Smooth muscle cell (in vitro differentiated cells): ENCODE measurements at regions not wholly inside any gene's neighbourhood (a gene's known extent, or its start where the extent isn't known, plus 50 kb on each side); places are given as distances from the start of the nearest gene placed in this dataset.

Experiments used
- DNase-seq: peaks from one replicate; lab custom pipeline; 2025; ENCODE audit not compliant: unreplicated experiment; lab: John Stamatoyannopoulos, UW
- H2AFZ ChIP-seq: fragments of 200-600 bp; sonication (generic); 2 replicates; pipeline ENCODE4 v1.6.0; 2016; ENCODE audit warnings: antibody characterized with exemption, low read depth, mild to moderate bottlenecking
- H3F3A ChIP-seq: fragments of 200-600 bp; sonication (generic); 2 replicates; pipeline ENCODE4 v1.6.0; 2017; ENCODE audit warnings: antibody characterized with exemption, low read depth
- H3K27ac ChIP-seq: fragments of 200-600 bp; sonication (generic); 2 replicates; pipeline ENCODE4 v1.5.1; 2016; ENCODE audit warnings: low read depth, mild to moderate bottlenecking
- H3K27me3 ChIP-seq: fragments of 200-600 bp; sonication (generic); 2 replicates; pipeline ENCODE4 v1.6.1; 2016; ENCODE audit warnings: low read depth, mild to moderate bottlenecking
- H3K36me3 ChIP-seq: fragments of 200-600 bp; sonication (generic); 2 replicates; pipeline ENCODE4 v1.5.1; 2016; ENCODE audit warnings: low read depth
- H3K4me1 ChIP-seq: fragments of 200-600 bp; sonication (generic); 2 replicates; pipeline ENCODE4 v1.5.1; 2016; ENCODE audit warnings: low read depth
- H3K4me2 ChIP-seq: fragments of 200-600 bp; sonication (generic); 2 replicates; pipeline ENCODE4 v1.6.0; 2016; ENCODE audit warnings: mild to moderate bottlenecking
- H3K4me3 ChIP-seq: fragments of 200-600 bp; sonication (generic); 2 replicates; pipeline ENCODE4 v1.5.1; 2016; ENCODE audit warnings: mild to moderate bottlenecking
- H3K79me2 ChIP-seq: fragments of 200-600 bp; sonication (generic); 2 replicates; pipeline ENCODE4 v1.6.0; 2016; ENCODE audit warnings: low read depth, mild to moderate bottlenecking
- H3K9ac ChIP-seq: fragments of 200-600 bp; sonication (generic); 2 replicates; pipeline ENCODE4 v1.6.0; 2016; ENCODE audit warnings: low read depth
- H3K9me3 ChIP-seq: fragments of 200-600 bp; sonication (generic); replicated peaks from 2 replicates; pipeline ENCODE4 v1.5.1; 2016; ENCODE audit warnings: low read depth
- H4K20me1 ChIP-seq: fragments of 200-600 bp; sonication (generic); 2 replicates; pipeline ENCODE4 v1.6.0; 2016; ENCODE audit warnings: low read depth
- CTCF ChIP-seq: fragments of 200-600 bp; sonication (generic); IDR thresholded peaks from 2 replicates; pipeline ENCODE4 v1.5.1; 2017; ENCODE audit warnings: borderline replicate concordance, mild to moderate bottlenecking, antibody characterized with exemption; ENCODE audit not compliant: insufficient read depth, poor library complexity, severe bottlenecking
- WGBS: methylation state at CpG from one replicate; pipeline ENCODE4 v1.1.7; 2016; ENCODE audit warnings: low lambda C conversion rate; 5-methylcytosine and 5-hydroxymethylcytosine counted together

- H3K4me1 ChIP-seq: no peaks in the 10 kb centered on the region
- TF ChIP-seq CTCF: no peak
- no peaks in the 10 kb centered on the region for H3K79me2 ChIP-seq
- no peak for DNase-seq
- no peak overlapping the region for H3K9ac ChIP-seq
- 80% methylated on average over 2 of the region's 2 CpGs for WGBS
- no peak overlapping the region for H3K27ac ChIP-seq
- no peaks in the 10 kb centered on the region for H3K27me3 ChIP-seq
- H3K4me3 ChIP-seq: no peak overlapping the region
- no peaks in the 10 kb centered on the region for H4K20me1 ChIP-seq
- H3K9me3 ChIP-seq: no peaks in the 10 kb centered on the region
- H3K36me3 ChIP-seq: no peaks in the 10 kb centered on the region
- no peak overlapping the region for H2AFZ ChIP-seq
- no peaks in the 10 kb centered on the region for H3F3A ChIP-seq
- no peak overlapping the region for H3K4me2 ChIP-seq
Observed at GRCh38 chr18:11251891-11252270, 102.5 kb upstream of the PIEZO2 start.

DNA sequence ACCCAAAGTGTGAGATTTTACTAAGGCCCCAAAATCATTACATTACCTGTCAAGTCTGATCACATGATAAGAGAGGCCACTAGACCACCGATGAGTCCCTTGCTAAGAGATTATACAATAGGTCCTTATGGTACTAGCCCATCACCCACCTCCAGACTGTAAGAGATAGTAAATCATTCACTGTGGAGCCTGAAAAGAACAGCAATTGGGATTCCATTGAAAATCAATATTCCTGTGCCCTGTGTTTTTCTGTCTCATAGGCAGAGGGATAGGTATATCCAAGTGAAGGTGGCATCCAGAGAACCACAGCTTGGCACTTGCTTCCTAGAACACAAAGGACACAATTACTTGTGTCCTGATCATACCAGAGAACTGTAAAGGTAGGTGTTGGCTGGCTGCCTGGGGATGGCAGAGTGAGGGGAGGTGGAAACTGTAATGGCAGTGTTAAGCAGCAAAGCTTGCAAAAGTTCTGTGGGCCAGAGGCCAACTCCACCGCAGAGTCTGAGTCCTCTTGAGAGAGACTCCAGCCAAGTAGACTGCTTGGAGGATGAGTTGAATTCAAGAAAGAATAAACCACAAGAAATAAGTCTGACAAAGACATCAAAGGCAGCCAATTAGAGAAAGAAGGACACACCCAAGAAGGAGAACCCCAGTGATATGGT is 102.0 kb upstream of the PIEZO2 start:
- Histone ChIP-seq H3K79me2 (no peaks in the 10 kb centered on the region), H3K4me2 (no peak overlapping the region), H4K20me1 (no peaks in the 10 kb centered on the region), H3F3A (no peaks in the 10 kb centered on the region), H3K27me3 (no peaks in the 10 kb centered on the region), H3K27ac (no peak overlapping the region), H3K9ac (no peak overlapping the region), H3K4me3 (no peak overlapping the region), H3K4me1 (no peaks in the 10 kb centered on the region), H3K9me3 (no peaks in the 10 kb centered on the region), H3K36me3 (no peaks in the 10 kb centered on the region), H2AFZ (no peak overlapping the region)
- DNase-seq: no peak
- TF ChIP-seq CTCF: no peak
- 94% methylated on average over 2 of the region's 2 CpGs for WGBS

DNA sequence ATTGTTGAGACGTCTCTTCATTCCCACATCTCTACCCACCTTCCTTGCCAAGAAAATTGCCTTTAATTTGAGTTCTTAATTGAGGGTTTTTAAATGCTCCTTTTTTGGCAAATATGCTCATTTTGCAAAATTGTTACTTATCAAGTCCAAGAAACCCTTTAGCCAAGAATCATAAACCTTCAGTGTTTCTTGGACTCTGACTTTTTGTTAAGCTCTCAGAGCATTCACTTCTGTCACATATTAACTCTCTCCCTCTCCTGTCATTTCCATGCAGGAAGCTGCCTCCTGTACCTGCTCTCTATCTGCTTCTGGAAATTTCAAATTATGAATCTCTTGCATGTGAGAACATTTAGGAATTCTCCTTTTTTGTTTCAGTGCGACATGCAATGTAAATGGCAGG is 100.0 kb upstream of the PIEZO2 start:
- no peaks in the 10 kb centered on the region for H3K79me2 ChIP-seq
- H4K20me1 ChIP-seq: no peaks in the 10 kb centered on the region
- H3K9me3 ChIP-seq: no peaks in the 10 kb centered on the region
- H3K36me3 ChIP-seq: no peaks in the 10 kb centered on the region
- H3F3A ChIP-seq: no peaks in the 10 kb centered on the region
- H3K4me2 ChIP-seq: no peak overlapping the region
- H3K4me1 ChIP-seq: no peaks in the 10 kb centered on the region
- WGBS: 86% methylated on average over 2 of the region's 2 CpGs
- no peak overlapping the region for H3K4me3 ChIP-seq
- no peak overlapping the region for H2AFZ ChIP-seq
- H3K9ac ChIP-seq: no peak overlapping the region
- no peak for TF ChIP-seq CTCF
- no peaks in the 10 kb centered on the region for H3K27me3 ChIP-seq
- no peak overlapping the region for H3K27ac ChIP-seq
- DNase-seq: no peak

- Histone ChIP-seq H3K4me2 (no peak overlapping the region), H3K4me3 (no peak overlapping the region), H3K9me3 (no peaks in the 10 kb centered on the region), H3K27me3 (no peaks in the 10 kb centered on the region), H2AFZ (no peak overlapping the region), H3K4me1 (no peaks in the 10 kb centered on the region), H4K20me1 (no peaks in the 10 kb centered on the region), H3K79me2 (no peaks in the 10 kb centered on the region), H3K36me3 (no peaks in the 10 kb centered on the region), H3K9ac (no peak overlapping the region), H3K27ac (no peak overlapping the region), H3F3A (no peaks in the 10 kb centered on the region)
- TF ChIP-seq CTCF: no peak
- DNase-seq: no peak
Observed at GRCh38 chr18:11247381-11247970, 98.1 kb upstream of the PIEZO2 start.
